ENCODE measurements at regions not wholly inside any gene's neighbourhood (a gene's known extent, or its start where the extent isn't known, plus 50 kb on each side); places are given as distances from the start of the nearest gene placed in this dataset.
"Not testable (repeated sequence)": the region's sequence is repeated elsewhere in the genome, so short reads cannot be mapped to it uniquely, and the experiment has no call there.

DNA sequence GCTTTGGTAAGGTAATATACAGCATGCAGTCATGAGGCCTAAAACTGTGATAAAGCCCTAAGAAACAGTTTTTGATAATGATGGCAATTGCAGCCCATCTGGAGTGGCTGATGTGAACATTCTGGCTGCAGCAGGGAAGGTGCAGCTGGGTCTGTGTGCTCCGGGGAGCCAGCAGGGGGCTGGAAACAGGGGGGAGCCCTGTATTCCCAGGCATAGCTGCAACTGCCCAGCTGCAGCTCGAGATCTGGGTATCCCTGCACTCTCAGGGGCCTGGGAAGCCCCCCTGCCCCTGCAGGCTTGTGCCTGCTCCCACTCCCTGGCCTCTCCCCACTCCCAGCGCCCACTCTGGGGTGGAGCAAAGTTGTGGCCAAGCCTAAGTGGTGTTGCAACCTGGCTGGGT is 95.6 kb downstream of the RRAGB start:
- DNase-seq = no peak

DNA sequence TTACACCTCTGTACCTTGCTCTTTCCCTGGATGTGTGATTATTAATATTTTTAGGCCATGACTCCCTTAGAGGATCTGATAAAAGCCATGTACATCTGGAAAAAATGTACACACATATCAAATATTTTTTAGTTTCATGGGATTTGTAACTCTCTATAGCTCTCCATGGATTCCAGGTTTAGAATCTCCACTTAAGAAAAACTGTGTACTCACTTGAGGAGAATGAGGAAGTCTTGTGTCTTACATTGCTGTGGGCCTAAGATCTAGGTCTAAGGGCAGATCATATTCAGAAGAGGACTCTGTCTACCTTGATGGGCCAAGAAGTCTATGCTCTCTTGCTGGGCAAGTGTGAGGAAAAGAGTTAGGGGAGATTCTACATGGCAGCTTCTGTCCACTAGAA is 98.0 kb downstream of the RRAGB start:
- DNase-seq = no peak

DNA sequence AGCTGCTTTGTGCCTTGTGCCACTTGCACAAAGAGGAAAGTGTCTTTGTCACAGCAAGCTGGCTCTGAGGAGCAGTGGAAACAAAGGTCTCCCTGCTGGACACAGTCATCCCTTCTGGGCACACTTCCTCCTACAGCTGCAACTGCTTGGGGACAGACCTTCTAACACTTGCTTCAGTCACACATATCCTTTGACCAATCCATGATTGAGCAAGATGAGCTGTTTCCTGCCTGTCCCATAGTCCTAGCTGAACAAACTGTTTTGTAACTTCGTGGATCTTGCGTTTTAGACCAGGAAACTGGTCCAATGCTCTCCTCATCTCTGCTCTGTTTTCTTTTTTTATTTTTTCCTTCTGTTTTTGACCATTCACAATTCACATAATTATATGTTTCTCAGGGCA is 98.5 kb downstream of the RRAGB start:
- no peak for DNase-seq

DNA sequence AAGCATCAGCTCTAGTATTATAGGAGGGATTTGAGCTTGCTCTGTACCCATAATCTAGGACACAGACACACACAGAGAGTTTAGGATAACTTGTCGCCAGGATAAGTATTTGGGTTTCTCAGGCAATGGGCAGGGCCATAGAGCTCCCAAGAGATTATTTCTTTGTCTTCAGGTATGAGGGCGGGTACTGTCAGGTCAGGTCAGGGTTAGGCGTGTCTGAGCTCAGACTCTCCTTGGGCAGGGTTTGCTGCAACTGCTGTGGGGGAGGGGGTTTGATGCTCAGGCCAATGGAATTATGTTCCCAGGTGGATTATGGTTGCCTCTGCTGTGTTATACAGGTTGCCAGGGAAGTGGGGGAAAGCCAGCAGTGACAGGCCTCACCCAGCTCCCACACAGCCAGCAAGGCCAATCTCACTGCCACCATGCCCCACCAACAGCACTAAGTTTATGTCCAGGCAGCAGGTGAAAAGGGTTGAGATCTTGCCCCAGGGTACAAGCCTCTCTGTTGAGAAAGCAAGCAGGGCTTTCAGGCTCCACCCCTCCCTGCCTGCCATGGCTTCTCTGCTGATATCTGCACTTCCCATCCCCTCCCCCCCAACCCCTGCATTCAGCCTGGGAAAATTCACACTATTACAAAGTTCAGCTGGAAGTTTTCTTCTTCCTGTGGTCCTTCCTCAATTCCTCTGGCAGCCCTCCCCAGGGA is 101.3 kb downstream of the RRAGB start:
- no peak for DNase-seq

DNA sequence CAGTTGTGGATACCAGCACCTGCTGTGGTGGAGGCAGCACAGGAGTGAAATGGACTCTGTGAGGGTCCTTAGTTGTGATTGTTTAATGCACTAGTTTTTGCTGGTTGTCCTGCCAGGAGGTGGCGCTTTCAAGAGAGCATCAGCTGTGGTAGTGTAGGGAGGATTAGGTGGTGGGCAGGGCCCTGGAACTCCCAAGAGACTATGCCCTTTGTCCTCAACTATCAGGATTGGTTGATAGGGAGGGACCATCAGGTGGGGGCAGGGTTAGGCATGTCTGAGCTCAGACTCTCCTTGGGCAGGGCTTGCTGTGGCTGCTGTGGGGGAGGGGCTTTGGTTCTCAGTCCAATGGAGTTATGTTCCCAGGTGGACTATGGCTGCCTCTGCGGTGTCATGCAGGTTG is 121.9 kb downstream of the RRAGB start:
- DNase-seq = no peak

DNA sequence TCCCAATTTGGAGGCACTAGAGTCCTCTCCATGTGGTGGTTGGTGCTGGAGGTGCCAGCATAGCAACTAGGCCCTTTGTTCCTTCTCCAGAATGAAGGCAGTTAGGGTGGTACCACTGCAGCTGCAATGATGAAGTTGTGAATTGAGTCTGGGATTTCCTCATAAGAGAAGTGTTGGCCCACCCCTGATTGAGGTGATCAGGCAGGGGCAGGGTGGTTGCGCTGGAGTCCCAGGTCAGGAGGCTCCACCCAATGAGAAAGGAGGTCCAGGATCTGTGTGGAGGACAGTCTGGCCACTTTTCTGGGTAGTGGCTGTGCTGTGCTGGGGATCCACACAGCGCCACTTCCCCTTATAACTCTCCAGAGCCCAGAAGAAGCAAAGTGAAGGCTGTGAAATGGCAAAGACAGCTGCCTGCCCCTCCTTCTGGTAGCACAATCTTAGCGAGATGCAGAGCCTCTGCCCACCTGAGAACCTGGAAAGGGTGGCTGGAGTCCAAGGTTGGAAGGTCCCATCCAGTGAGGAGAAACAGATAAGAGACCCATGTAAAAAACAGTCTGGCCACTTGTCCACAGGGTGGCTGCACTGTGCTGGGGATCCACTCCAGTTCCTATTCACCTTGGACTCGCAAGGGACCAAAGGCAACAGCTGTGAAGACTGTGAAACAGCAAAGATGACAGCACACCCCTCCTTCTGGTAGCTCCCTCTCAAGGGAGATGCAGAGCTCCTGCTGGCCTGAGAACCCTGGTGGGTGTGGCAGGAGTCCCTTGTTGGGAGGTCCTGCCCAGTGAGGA is 124.6 kb downstream of the RRAGB start:
- no peak for DNase-seq

DNA sequence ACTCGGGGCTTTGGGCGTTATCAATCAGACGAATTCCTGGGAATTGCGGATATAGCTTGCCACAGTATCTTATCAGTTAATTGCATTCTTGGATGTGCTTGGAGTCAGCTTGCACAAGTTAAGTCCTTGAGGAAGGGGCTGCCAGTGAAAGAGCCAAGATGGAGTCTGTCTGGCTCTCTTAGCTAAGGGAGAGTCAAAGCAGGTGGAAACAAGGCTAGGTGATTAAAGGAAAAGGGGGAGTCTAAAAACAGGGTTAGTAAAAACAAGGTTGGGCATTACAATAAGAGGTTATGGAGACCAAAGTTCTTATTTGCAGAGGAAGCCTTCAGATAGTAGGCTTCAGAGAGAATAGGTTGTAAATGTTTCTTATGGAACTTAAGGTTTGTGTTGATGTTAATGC is 149.2 kb downstream of the RRAGB start:
- DNase-seq = not testable (repeated sequence)

DNA sequence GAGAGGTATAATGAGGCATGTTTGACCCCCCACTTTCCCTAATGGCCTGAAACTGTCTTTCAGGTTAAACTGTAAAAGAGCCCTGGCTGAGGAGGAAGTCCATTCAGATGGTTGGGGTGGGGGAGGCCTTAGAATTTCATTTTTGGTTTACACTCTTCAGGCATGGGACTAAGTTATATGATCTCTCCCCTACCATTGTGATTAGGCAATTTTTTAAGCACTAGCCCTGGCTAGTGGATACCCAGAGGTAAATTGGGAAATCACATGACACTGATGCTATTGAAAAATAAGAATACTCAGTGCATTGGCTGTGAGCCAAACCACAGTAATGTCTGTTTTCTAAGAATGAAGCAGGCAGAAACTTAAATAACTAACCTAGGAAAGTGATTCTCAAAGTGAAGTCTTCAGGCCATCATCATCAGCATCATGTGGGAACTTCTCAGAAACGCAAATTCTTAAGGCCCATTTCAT is 149.7 kb downstream of the RRAGB start:
- DNase-seq = no peak

DNA sequence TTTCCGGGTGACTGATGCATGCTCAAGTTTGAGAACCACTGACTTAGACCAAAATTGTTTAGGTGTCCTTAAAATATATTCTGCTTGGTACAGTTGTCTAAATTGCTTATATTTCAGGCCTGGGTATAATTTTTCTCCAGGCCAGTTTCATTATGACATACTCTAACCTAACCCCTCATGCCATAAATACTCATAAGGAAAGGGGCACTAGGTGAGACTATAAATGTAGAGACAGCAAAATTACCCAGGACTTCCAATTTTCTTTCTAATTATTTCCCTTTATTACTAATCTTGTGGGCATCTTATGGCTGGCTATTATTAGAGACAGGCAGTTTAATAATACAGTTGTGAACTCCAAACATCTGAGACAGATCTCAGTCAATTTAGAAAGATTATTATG is 150.2 kb downstream of the RRAGB start:
- DNase-seq = no peak

DNA sequence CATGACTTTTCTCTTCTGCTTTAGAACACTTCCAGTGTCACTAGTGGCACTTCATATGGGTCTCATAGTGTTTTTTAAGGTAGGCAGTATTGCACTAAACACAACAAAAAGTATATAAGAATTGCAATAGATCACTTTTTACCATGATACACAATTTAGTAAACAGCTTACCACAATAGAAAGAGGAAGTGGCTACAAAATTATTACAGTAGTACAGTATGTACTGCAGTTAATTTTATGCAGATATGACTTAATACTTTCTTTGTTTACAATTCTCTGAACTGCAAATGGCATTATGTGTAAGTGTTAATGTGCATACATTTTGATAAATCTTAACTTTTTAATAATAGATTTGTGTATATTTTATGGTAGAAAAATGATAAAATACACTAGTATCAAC is 157.3 kb downstream of the RRAGB start:
- DNase-seq = no peak

DNA sequence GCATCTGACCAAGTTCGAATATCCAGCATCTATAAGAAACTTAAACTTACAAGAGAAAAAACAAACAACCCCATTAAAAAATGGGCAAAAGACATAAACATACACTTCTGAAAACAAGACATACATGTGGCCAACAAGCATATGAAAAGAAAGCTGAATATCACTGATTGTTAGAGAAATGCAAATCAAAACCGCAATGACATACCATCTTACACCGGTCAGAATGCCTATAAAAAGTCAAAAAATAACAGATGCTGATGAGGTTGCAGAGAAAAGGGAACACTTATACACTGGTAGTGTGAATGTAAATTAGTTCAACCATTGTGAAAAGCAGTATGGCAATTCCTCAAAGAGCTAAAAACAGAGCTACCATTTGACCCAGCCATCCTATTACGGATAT is 166.0 kb downstream of the RRAGB start:
- not testable (repeated sequence) for DNase-seq

DNA sequence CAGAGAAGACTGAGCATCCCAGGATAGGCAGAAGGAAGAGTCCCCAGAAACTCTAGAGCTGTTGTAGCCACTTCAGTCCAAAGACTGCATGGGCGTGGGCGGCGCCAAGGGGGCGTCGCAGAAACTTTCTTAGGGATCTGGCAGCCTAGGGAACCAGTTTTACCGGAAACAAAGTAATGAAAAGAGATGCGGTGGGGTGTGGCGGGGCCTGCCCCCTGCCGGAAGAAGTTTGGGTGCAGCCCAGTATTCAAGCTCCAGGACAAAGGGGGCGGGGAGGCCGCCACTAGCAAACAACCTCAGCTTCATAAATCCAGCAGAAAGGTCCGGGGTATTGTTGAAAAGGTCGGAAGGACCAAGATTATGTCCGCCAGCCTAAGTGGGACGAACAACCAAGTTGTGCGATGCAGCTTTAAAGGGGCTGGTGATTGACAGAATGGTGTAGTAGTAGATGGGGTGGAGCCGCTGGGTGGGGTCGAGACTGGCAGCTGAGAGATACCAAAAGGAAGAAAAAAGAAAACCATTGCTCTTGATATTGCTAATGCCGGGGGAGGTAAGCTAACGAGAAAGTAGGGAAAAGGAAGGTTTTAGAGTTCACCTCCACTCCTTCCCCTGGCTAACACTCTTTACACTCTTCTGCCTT is 190.5 kb downstream of the RRAGB start:
- peak; percentile 9 for DNase-seq

DNA sequence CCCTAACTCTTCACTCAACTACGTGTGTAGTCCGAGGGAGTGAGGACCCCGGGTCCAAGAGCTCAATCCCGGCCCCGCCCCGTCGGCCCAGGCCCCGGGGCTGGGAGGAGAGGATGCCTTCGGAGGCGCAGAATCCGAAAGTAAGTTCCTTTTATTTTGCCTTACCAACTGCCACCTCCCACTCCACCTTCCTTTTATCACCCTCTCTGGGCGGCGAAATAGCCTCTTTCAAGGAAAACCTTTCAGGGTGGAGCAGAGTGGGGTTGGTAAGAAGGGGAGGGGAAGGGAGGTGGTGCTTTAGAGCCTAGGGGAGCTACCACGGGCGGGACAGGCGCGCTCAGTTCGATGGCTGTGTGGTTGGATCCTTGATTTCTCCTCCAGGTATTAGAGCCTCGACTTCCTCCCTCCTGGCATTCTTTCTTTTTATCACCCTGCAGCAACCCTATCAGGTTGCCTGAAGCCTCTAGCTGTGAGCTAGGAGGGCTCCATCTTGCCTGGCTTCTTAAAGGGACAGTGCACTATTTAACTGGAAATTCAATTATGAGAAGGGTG is 191.2 kb downstream of the RRAGB start:
- peak; percentile 0 for DNase-seq

DNA sequence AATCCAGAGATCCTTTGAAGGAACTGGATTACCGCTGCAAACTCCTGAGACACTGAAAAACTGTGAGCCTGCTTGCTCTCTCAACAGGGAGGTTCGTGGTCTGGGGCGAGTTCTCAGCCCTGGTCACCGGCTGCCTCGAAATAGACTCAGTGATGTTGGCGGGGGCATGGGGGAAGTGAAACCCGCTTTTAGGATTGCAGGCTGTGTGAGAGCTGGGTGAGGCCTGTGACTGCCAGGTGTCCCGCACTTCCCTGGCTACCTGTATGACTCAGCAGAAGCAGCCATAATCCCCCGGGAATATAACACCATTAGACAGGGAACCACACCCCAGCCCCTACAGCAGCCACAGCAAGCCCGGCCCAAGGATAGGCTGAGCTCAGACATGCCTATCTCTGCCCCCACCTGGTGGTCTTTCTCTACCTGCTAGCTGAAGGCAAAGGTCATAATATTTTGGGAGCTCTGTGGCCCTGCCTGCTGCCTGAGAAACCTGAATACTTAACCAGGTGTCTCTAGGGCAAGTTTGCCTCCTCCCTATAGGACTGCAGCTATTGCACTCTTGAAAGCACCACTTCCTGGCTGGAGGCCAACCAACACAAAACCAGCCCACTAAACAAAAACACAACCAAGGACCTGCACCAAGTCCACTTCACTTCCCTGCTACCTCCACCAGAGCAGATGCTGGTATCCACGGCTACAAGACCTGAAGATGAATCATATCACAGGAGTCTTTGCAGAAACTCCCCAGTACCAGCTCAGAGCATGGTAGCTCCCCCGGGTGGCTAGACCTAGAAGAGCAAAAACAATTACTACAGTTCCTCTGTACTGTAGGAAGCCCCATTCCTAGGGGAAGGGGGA is 202.0 kb downstream of the RRAGB start:
- no peak for DNase-seq

DNA sequence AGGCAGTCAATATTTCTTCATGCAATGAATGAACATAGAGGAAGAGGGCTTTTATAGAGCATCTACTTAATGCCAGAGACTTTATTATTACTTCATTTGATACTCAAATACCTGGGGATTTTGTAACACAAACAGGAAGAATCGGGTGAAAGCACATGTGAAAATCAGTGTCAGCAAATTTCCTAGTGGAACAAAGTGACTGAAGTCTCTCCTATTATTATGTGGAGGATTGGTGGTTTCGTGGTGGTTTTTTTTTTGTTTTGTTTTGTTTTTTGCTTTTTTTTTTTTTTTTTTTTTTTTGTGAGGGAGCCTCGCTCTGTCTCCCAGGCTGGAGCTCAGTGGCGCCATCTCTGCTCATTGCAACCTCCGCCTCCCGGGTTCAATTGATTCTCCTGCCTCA is 207.0 kb downstream of the RRAGB start:
- DNase-seq = no peak

DNA sequence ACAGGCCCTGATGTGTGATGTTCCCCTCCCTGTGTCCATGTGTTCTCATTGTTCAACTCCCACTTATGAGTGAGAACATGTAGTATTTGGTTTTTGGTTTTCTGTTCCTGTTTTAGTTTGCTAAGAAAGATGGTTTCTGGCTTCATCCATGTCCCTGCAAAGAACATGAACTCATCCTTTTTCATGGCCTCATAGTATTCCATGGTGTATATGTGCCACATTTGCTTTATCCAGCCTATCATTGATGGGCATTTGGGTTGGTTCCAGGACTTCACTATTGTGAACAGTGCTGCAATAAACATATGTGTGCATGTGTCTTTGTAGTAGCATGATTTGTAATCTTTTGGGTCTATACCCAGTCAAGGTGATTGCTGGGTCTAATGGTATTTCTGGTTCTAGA is 211.0 kb downstream of the RRAGB start:
- not testable (repeated sequence) for DNase-seq

Data from fibroblast of skin of abdomen (primary cell).